HG02938 (cell line): ENCODE measurements at regions not wholly inside any gene's neighbourhood (a gene's known extent, or its start where the extent isn't known, plus 50 kb on each side); places are given as distances from the start of the nearest gene placed in this dataset.

ENCODE experiments used
- ATAC-seq: cut with Tn5 transposase; IDR thresholded peaks from one replicate; pipeline ENCODE4 v1.9.1; 2021; ENCODE audit warnings: mild to moderate bottlenecking, moderate library complexity; ENCODE audit not compliant: unreplicated experiment

DNA sequence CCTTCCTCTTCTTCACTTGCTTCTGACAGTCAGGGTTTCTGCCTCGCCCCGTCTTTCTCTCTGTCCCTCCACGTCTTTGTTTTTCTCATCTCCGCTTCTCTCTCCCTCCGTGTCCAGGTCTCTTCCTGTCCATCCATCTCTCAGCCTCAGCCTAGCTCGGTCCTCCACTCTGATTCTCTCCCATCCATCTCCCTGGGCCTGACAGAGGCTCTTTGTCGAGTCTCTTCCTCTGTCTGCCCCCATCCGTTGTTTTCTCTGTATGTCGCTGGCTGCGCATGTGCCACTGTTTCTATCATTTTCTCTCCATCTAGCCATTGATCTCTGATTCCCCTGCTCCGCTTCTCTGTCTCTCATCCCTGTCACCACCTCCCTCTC lies 328.9 kb upstream of the TBX3 start:
- no peak for ATAC-seq

GRCh38 chr12:115011703-115012102 lies 327.7 kb upstream of the TBX3 start:
- ATAC-seq: no peak

- no peak for ATAC-seq
Measured at GRCh38 chr12:115010324-115010995, 326.5 kb upstream of the TBX3 start.

- peak; percentile 86 for ATAC-seq
Measured at GRCh38 chr12:115008929-115009328, 325.0 kb upstream of the TBX3 start.

DNA sequence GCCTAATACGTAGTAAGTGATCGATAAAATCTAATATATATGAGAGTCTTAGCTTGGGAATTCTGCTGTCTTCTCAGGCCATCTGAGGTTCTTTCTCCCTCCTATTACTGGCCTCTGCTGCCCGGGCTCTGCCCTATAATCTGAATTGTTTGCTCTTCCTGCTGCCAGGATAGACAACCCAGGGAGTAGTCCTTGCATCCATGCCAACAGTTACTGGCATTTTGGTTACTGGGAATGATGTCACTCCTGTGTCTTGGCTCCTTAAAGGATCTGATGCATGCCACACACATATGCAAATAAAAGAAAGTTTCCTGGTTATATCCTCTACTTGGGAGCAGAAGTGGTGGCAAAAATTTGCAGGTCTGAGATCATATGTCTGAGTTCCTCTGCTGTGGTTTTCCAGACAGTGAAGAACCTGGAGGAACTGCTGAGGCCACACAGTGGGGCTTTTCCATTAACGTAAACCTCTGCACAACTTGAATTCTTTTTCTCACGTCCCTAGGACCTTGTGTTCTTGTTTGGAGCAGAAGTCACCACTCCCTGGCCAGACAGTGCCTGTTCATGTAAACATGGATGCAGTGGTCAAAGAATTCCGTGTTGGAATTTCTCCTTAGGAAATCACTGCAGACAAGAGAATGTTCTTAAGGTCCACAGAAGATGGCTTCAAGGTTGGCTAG lies 320.6 kb upstream of the TBX3 start:
- ATAC-seq: no peak

GRCh38 chr12:115002434-115002833 lies 318.5 kb upstream of the TBX3 start:
- ATAC-seq: no peak

DNA sequence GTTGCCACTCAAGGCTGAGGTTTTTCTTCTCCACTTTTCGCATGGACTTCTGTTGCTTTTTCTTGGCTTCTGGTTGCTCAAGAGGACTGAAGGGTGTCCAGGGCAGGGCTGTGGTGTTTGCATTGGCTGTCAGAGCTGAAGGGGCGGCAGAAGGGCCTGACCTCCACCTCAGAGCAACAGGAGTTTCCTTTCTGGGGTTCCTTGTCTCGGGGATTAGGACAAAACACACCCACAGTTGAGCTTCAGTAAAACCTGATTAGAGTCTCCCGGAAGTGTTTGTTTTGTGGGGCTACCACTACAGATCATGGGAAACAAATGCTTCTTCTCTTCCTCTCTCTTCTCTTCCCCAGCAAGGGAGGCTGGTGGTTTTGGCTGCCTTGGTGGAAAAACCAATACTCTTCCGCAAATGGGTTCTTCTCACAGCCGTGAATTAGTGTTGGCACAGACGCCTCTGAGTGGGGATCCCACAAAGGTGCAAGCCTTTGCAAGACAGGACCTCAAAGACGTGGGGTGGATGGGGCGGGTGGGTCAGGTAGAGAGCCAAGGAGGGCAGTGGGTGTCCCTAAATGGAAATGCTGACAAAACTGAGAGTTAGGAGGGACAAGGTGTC lies 317.7 kb upstream of the TBX3 start:
- no peak for ATAC-seq

DNA sequence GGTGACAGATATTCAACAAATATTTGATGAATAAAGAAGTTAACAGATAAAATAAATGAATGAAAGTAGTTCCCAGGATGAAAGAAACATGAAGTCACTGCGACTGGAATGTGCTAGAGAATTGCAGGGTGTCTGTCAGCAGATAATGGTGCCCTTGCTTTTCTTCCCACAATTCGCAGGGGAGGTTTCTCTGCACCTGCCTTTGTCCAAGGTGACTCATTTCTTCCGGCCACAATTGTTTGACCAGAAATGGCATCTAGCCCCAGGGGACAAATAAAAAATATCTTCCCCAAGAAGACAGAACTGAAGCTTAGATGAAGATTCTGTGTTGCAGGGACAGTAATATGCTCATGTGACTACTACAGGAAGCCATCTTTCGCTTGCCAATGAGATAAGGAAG lies 316.1 kb upstream of the TBX3 start:
- ATAC-seq: peak; percentile 64

GRCh38 chr12:114998750-114999128 lies 314.8 kb upstream of the TBX3 start:
- ATAC-seq: no peak

- ATAC-seq: no peak
Measured at GRCh38 chr12:114998118-114998749, 314.3 kb upstream of the TBX3 start.

DNA sequence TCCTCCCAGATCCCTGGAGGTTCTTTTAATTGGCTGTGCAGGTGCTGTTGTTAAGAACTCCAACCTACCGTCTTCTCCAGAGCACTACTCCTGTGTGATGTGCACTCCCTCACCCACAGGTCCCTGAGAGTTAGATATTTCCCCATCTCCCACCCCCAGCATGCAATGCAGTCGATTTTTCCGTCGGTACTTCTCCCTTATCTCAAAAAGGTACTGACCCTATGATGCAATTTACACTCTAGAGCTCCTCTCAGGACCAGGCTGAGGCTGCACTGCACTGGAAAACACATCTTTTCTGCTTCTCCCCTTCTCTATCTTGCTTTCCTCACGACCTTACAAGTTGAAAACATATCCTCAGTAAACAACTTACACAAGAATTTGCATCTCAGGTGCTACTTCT lies 312.4 kb upstream of the TBX3 start:
- no peak for ATAC-seq

DNA sequence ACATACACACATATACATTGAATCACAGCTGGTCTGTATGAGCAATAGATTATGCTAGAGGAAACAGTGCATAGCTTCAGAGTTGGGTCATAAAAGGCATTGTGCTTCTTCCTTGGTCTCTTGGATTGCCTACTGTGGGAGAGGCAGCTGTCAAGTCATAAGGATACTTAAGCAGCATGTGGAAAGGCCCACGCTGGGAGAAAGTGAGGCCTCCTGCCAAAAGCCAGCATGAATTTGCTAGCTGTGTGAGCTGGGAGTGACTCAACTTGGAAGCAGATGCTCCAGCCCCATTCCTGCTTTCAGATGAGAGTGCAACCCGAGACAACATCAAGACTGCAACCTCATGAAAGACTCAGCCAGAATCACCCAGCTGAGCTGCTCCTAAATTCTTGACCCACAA lies 311.9 kb upstream of the TBX3 start:
- no peak for ATAC-seq

- no peak for ATAC-seq
Measured at GRCh38 chr12:114993165-114993564, 309.2 kb upstream of the TBX3 start.

- no peak for ATAC-seq
Measured at GRCh38 chr12:114992443-114992842, 308.5 kb upstream of the TBX3 start.

DNA sequence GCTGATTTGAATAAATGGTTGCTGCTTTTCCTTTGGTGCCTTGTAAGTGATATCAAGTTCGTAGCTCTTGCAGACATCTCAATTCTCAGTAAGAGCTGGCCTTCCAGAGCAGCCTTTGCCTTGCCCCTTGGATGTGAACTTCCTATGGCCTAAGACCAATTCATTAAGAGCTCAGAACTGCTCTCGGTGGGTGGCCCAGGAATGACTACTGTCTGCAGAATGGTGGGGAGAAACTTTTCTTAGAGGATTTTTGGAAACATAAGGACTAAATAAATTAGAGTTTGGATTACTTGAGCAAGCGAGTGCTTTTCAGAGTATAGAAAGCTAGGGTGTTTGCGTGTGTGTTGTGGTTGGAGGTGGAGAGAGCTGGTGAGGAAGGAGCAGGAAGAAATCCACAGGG lies 306.4 kb upstream of the TBX3 start:
- ATAC-seq: no peak

DNA sequence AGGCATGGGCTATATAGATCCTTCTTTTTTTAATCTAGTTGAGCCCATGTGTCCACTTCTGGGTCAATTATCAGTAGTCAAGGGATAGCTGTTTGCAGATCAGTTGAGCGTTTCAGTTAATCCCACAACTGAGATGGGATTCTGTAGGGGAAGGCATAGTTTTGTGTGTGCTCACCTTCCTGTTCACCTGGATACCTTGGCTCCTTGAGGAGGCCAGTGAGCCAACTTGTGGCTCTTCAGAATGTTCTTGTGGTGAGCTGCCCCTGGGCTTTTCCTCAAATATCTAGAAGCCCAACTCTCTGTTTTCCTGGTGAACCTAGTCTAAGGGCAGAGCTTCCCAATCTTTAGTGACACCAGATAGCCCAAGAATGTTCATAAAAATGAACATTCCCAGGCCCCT lies 302.9 kb upstream of the TBX3 start:
- no peak for ATAC-seq

DNA sequence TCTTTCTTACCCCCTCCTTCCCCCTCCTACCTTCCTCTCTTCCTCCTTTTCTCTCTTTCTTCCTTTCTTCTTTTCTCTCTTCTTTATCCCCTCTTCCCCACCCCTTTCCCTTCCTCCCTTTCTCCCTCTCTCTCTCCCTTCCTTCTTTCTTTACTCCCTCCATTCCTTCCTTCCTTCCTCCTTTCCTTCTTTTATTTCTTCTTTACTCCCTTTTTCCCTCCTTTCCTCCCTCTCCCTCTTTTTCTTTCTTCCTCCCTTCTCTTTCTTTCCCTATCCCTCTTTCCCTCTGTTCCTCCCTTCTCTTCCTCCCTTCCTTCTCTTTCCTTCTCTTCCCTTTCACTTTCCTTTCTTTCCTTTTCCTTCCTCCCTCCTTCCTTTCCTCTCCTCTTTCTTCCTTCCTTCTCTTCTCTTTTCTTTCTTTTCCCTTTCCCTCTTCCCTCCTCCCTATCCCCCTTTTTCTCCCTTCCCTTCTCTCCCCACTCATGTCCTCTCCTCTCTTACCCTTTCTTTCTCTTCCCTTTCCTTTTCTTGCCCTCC lies 302.3 kb upstream of the TBX3 start:
- ATAC-seq: no peak

DNA sequence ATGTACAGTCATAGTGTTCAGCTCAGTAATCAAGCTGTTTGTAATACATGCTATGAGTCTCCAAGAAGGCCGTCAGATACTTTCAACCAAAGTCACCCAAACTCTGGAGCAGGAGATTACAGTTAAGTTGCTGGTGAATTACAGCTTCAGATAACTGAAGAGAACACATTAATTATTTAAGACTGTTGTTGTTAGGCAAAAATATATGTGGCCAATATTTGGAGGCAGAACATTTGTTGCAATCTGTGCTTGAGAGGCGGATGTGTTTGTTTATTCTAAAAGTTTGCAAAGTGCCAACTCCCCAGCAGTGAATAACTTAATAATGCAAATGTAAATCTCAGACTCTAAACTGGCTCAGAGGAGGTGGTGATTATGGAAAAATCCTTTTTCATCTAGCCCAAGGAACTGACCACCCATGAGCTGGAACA lies 300.7 kb upstream of the TBX3 start:
- ATAC-seq: no peak

- ATAC-seq: no peak
Measured at GRCh38 chr12:114982760-114983159, 298.8 kb upstream of the TBX3 start.

- no peak for ATAC-seq
Measured at GRCh38 chr12:114981036-114981435, 297.1 kb upstream of the TBX3 start.

- no peak for ATAC-seq
Measured at GRCh38 chr12:114976959-114977358, 293.0 kb upstream of the TBX3 start.

- ATAC-seq: no peak
Measured at GRCh38 chr12:114976372-114976771, 292.4 kb upstream of the TBX3 start.
